HuH-7 (cell line): ENCODE measurements at regions not wholly inside any gene's neighbourhood (a gene's known extent, or its start where the extent isn't known, plus 50 kb on each side); places are given as distances from the start of the nearest gene placed in this dataset.
"Not testable (repeated sequence)": the region's sequence is repeated elsewhere in the genome, so short reads cannot be mapped to it uniquely, and the experiment has no call there.

Experiments used
- DNase-seq: peaks from one replicate; pipeline ENCODE4 v3.0.0; 2011; ENCODE audit warnings: low spot score

- not testable (repeated sequence) for DNase-seq
Observed at GRCh38 chr16:31975826-31976419, 102.3 kb downstream of the ZNF267 start.

DNA sequence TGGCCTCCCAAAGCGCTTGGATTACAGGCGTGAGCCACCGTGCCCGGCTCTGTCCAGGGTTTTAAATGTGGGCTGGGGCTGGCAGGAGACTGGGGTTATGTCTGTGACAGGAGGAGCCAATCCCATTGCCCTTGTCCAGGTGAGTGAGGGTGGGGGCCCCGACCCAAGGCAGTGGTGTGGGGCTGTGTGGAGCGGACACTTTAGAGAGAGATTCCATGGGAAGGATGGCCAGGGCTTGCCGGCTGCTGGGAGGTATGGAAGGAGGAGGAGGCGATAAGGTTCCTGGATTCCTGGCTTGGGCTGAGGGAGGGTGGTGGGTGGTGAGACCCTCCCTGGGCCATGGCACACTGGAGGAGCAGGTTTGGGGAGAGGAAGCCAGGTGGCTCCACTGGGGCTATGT, 104.9 kb downstream of the ZNF267 start:
- not testable (repeated sequence) for DNase-seq

- not testable (repeated sequence) for DNase-seq
Observed at GRCh38 chr16:31981739-31982138, 108.1 kb downstream of the ZNF267 start.

GRCh38 chr16:31982986-31983385, 109.4 kb downstream of the ZNF267 start:
- not testable (repeated sequence) for DNase-seq

DNA sequence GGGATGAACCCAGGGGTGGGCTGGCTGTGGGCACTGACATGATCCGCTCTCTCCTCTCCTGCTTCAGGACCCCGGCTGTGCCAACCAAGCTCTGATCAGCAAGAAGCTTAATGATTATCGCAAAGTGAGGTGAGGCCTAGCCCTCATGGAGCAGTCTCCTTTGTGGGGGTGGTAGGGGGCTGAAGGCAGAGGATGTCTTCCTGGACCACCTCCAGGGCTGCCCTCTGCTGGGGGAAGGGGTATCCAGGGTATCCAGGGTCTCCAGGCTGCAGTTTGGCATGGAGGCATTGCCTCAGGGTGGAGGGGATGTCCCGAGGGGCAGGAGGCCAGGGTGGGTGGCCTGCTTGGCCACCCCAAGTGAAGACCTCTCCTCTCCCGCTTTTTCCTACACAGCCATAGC, 110.1 kb downstream of the ZNF267 start:
- DNase-seq: not testable (repeated sequence)

DNA sequence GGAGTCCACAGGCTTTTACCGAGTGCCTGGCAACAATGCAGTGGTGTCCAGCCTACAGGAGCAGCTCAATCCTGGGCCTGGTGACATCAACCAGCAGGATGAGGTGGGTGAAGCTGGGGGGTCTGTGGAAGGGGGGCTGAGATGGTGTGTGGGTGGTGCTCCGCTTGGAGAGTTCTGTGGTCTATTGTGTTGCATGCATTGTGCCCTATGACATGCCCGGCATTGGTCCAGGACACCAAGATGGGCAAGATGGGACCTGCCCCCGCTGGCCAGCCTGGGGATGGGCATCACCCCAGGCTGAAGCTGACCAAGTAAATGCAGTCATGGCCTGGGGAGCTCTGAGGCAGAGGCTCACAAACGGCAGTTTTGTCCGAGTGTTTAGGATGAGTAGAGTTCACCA, 113.3 kb downstream of the ZNF267 start:
- not testable (repeated sequence) for DNase-seq

GRCh38 chr16:31988595-31989581, 115.3 kb downstream of the ZNF267 start:
- not testable (repeated sequence) for DNase-seq

DNA sequence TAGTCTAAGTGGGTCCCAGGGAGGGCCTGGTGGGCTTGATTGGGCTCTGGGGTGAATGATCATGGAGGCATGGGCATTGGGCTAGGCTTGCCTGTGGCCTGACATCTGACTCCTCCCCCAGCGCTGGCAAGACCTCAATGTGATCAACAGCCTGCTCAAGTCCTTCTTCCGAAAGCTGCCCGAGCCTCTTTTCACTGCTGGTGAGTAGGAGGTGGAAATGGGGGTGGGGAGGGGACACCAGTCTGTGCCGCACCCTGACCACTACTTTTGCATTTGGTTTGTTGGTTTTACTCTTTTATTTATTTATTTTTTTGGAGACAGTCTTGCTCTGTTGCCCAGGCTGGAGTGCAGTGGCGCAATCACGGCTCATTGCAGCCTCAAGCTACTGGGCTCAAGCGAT, 116.7 kb downstream of the ZNF267 start:
- not testable (repeated sequence) for DNase-seq

- DNase-seq: peak; percentile 0
Observed at GRCh38 chr16:31990980-31991379, 117.4 kb downstream of the ZNF267 start.

- not testable (repeated sequence) for DNase-seq
Observed at GRCh38 chr16:31996325-31996724, 122.7 kb downstream of the ZNF267 start.

DNA sequence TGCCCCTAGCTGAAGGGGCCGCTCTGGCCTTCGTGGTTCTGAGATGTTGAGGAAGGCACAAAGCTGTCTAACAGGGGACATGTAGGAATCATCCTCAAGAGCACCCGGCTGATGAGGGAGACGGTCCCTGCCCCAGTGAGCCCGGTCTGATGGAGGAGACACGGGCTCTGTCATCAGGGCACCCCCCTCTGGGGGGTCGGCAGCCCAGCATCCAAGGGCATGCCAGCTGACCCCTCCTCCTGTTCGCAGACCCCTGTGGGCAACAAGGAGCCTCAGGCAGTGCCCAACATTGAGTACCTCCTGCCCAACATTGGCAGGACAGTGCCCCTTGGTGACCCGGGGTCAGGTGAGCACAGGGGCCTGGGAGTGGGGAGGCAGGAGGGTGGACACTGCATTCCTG, 128.9 kb downstream of the ZNF267 start:
- not testable (repeated sequence) for DNase-seq

- DNase-seq: not testable (repeated sequence)
Observed at GRCh38 chr16:32003819-32004218, 130.2 kb downstream of the ZNF267 start.

GRCh38 chr16:32038783-32039496, 165.3 kb downstream of the ZNF267 start:
- DNase-seq: not testable (repeated sequence)

DNA sequence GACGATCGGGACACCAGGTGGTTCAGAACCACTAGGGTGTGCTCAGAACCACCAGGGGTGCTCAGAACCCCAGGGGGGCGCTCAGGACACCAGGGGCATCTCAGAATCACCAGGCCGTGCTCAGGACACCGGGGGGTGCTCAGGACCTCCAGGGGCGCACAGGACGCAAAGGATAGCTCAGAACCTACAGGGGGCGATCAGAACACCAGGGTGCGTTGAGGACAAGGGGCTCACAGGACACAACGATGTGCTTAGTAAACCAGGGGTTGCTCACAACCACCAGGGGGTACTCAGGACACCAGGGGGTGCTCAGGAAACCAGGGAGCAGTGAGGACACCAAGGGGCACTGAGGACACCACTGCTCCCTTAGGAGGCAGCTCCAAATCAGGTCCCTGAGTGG, 166.3 kb downstream of the ZNF267 start:
- not testable (repeated sequence) for DNase-seq

DNA sequence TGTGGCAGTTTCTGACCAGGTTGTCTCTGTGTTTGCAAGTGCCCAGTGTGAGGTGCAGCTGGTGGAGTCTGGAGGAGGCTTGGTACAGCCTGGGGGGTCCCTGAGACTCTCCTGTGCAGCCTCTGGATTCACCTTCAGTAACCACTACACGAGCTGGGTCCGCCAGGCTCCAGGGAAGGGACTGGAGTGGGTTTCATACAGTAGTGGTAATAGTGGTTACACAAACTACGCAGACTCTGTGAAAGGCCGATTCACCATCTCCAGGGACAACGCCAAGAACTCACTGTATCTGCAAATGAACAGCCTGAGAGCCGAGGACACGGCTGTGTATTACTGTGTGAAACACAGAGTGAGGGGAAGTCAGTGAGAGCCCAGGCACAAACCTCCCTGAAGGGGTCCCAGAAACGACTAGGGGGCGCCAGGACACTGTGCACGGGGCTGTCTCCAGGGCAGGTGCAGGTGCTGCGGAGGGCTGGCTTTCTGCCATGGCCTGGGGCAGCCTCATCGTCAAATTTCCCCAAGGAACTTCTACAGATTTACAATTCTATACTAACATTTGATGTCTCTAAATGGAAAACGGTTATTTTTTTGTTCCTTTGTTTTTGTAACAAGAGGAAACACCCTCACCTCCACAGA, 187.0 kb upstream of the TP53TG3D start:
- DNase-seq: not testable (repeated sequence)

DNA sequence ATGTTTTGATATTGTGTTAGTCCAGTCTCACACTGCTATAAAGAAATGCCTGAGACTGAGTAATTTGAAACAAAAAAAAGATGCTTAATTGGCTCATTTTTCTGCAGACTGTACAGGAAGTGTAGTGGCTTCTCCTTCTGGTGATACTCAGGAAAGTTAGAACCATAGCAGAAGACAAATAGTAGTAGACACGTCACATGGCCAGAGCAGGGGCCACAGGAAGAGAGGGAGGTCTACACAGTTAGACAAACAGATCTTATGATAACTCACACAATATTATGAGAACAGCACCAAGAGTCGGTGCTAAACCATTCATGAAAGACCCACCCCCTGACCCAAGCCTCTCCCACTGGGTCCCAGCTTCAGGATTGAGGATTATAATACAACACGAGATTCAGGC, 181.5 kb upstream of the TP53TG3D start:
- DNase-seq: not testable (repeated sequence)

DNA sequence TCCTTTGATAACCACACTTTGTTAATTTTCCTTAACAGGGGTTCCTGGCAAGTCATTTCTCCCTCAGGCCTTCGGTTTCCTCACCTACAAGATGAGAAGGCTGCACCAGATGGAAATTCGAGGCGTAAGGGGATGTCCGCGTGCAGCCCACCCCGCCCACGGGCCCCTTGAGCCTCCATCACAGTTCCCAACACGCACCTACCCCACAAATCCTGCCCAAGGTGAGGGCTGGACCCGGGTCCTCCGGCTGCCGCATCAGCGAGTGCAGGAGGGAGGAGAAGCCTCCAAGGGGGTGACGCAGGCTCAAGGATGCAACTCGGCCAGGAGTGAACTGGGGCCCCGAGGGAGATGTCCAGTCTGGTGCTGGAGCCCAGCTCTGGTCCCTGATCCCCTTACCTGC, 169.2 kb upstream of the TP53TG3D start:
- DNase-seq: not testable (repeated sequence)

DNA sequence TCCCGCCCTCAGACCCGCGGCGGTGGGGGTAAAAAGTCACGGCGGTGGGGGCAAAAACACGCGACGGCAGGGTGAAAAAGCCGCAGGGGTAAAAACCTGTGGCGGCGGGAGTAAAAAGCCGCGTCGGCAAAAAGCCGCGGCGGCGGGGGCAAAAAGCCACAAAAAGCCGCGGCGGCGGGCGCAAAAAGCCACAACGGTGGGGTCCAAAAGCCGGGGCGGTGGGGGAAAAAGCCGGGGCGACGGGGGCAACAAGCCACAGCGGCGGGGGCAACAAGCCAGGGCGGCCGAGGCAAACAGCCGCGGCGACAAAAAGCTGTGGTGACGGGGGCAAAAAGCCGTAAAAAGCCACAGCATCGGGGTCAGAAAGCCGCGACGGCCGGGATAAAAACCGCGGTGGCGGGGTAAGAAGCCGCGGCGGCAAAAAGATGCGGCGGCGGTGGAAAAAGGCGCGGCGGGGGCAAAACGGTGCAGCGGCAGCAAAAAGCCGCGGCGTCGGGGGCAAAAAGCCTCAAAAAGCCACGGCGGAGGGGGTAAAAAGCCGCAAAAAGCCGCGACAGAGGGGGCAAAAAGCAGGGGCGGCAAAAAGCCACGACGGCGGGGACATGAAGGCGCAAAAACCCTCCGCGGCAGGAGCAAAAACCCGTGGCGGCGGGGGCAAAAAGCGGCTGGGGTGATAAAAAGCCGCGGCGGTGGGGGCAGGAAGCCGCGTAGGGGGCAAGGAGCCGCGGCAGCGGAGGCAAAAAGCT, 168.3 kb upstream of the TP53TG3D start:
- not testable (repeated sequence) for DNase-seq

- not testable (repeated sequence) for DNase-seq
Observed at GRCh38 chr16:32085438-32086141, 167.5 kb upstream of the TP53TG3D start.

GRCh38 chr16:32115562-32115961, 137.5 kb upstream of the TP53TG3D start:
- DNase-seq: not testable (repeated sequence)
